HCT116 (cell line): ENCODE measurements at regions not wholly inside any gene's neighbourhood (a gene's known extent, or its start where the extent isn't known, plus 50 kb on each side); places are given as distances from the start of the nearest gene placed in this dataset.

ENCODE experiments used
- ATAC-seq: fragments of 200-7000 bp; cut with Tn5 transposase; 2 replicates; pipeline ENCODE4 v1.9.1; 2020; ENCODE audit warnings: mild to moderate bottlenecking, moderate library complexity
- BruUV-seq: library from RNA; stranded (reverse); fragments of 400-500 nt; replicated peaks from 2 replicates; lab custom pipeline; 2021; lab: Mats Ljungman, UMichigan
- CTCF ChIA-PET: fragments of 300-600 bp; sonication (Branson Sonifier 250); formaldehyde crosslinking; loops from one replicate; lab custom pipeline; 2021; ENCODE audit warnings: antibody characterized with exemption; lab: Charles Lee
- POLR2A ChIA-PET: fragments of 300-600, 350-600 bp; sonication (Branson Sonifier 250); formaldehyde crosslinking; loops from one replicate; lab custom pipeline; 2021; ENCODE audit warnings: antibody characterized with exemption; lab: Charles Lee
- RAD21 ChIA-PET, 2 experiments: fragments of 300-600 bp; sonication (Branson Sonifier 250); formaldehyde crosslinking; loops; one replicate each; lab custom pipeline; 2023; ENCODE audit warnings: low total read pairs in 2 of 2; ENCODE audit not compliant: uncharacterized antibody in 2 of 2, unreplicated experiment in 2 of 2, low non-redundant PET in 1 of 2; lab: Charles Lee
- DNase-seq: peaks from one replicate; pipeline ENCODE4 v3.0.0-alpha.2; 2010; ENCODE audit warnings: low read depth, low spot score
- H2AFZ ChIP-seq: fragments of 200-600 bp; shearing (Covaris generic), sonication (generic); 2 replicates; pipeline ENCODE4 v1.6.1; 2017; ENCODE audit warnings: low read depth, mixed run types, mixed read lengths, antibody characterized with exemption, low read length; ENCODE audit not compliant: poor library complexity, severe bottlenecking
- H3K27ac ChIP-seq: 2 replicates; pipeline ENCODE4 v1.5.1; 2012; ENCODE audit warnings: low read depth, low read length
- H3K27me3 ChIP-seq: fragments of 200-600 bp; sonication (generic); 2 replicates; pipeline ENCODE4 v1.6.1; 2016; ENCODE audit warnings: mixed run types, low read length, mixed read lengths; ENCODE audit not compliant: insufficient read depth
- H3K36me3 ChIP-seq, 2 experiments: fragments of 200-500 bp in 1 of 2; fragments of 200-600 bp in 1 of 2; sonication (Bioruptor generic) in 1 of 2; sonication (generic) in 1 of 2; 2 replicates each; pipeline versions ENCODE4 v1.5.1 to v1.6.1; 2014 to 2016; ENCODE audit warnings: low read length in 2 of 2, inconsistent platforms in 1 of 2, mixed read lengths in 1 of 2, mixed run types in 1 of 2; ENCODE audit not compliant: insufficient read depth in 2 of 2, control insufficient read depth in 1 of 2
- H3K4me1 ChIP-seq, 2 experiments: fragments of 200-600 bp in 1 of 2; sonication (generic) in 1 of 2; 2 replicates each; pipeline versions ENCODE4 v1.5.1 to v1.6.1; 2012 to 2017; ENCODE audit warnings: low read length in 2 of 2, inconsistent platforms in 1 of 2, mild to moderate bottlenecking in 1 of 2, mixed read lengths in 1 of 2, mixed run types in 1 of 2, moderate library complexity in 1 of 2; ENCODE audit not compliant: insufficient read depth in 2 of 2, control insufficient read depth in 1 of 2
- H3K4me2 ChIP-seq: fragments of 200-600 bp; sonication (generic); 2 replicates; pipeline ENCODE4 v1.6.1; 2017; ENCODE audit warnings: mixed run types, low read length, mixed read lengths
- H3K4me3 ChIP-seq, 2 experiments: fragments of 200-600 bp in 1 of 2; sonication (generic) in 1 of 2; replicated peaks in 1 of 2; 2 replicates each; pipeline ENCODE4 v1.5.1; 2011 to 2016; ENCODE audit warnings: low read length in 2 of 2, control low read depth in 1 of 2, low read depth in 1 of 2, mild to moderate bottlenecking in 1 of 2, mixed read lengths in 1 of 2, mixed run types in 1 of 2
- H3K79me2 ChIP-seq: fragments of 200-600 bp; sonication (generic); 2 replicates; pipeline ENCODE4 v1.6.1; 2017; ENCODE audit warnings: mild to moderate bottlenecking, mixed run types, low read length, moderate library complexity, mixed read lengths; ENCODE audit not compliant: insufficient read depth
- H3K9ac ChIP-seq: fragments of 200-600 bp; sonication (generic); 2 replicates; pipeline ENCODE4 v1.6.1; 2016; ENCODE audit warnings: low read length, mixed read lengths
- H3K9me2 ChIP-seq: fragments of 200-600 bp; sonication (generic), shearing (Covaris generic); 2 replicates; pipeline ENCODE4 v1.6.1; 2017; ENCODE audit warnings: mixed run types, mild to moderate bottlenecking, moderate library complexity; ENCODE audit not compliant: insufficient read depth
- H3K9me3 ChIP-seq, 2 experiments: fragments of 200-500 bp in 1 of 2; fragments of 200-600 bp in 1 of 2; sonication (Bioruptor generic) in 1 of 2; sonication (generic) in 1 of 2; 2 replicates each; pipeline ENCODE4 v1.6.1; 2014 to 2017; ENCODE audit warnings: low read length in 2 of 2, mixed read lengths in 2 of 2, inconsistent platforms in 1 of 2, low read depth in 1 of 2, mild to moderate bottlenecking in 1 of 2, mixed run types in 1 of 2, moderate library complexity in 1 of 2; ENCODE audit not compliant: control insufficient read depth in 1 of 2, insufficient read depth in 1 of 2
- H4K20me1 ChIP-seq: fragments of 200-600 bp; sonication (generic), shearing (Covaris generic); 2 replicates; pipeline ENCODE4 v1.6.1; 2017; ENCODE audit warnings: mixed run types, mild to moderate bottlenecking, moderate library complexity; ENCODE audit not compliant: insufficient read depth
- ELF1 ChIP-seq: IDR thresholded peaks from 2 replicates; pipeline ENCODE4 v1.6.1; 2012; ENCODE audit warnings: low read depth, borderline replicate concordance
- EZH2 ChIP-seq: fragments of 200-600 bp; sonication (generic); IDR thresholded peaks from 2 replicates; pipeline ENCODE4 v1.6.1; 2017; ENCODE audit warnings: antibody characterized with exemption, mixed run types
- EZH2phosphoT487 ChIP-seq: fragments of 200-600 bp; IDR thresholded peaks from 2 replicates; pipeline ENCODE4 v1.6.1; 2018; ENCODE audit warnings: antibody characterized with exemption, borderline replicate concordance
- POLR2AphosphoS5 ChIP-seq: IDR thresholded peaks from 2 replicates; pipeline ENCODE4 v1.6.1; 2011; ENCODE audit warnings: mild to moderate bottlenecking, low read depth, low read length, moderate library complexity
- RAD21 ChIP-seq: IDR thresholded peaks from 2 replicates; pipeline ENCODE4 v1.6.1; 2012; ENCODE audit warnings: low read depth, mild to moderate bottlenecking
- SIN3A ChIP-seq: IDR thresholded peaks from 2 replicates; pipeline ENCODE4 v1.6.1; 2012; ENCODE audit warnings: low read depth
- SRF ChIP-seq: IDR thresholded peaks from 2 replicates; pipeline ENCODE4 v1.6.1; 2012; ENCODE audit warnings: low read depth
- TCF7L2 ChIP-seq: IDR thresholded peaks from 2 replicates; pipeline ENCODE4 v1.7.0; 2011; ENCODE audit warnings: borderline replicate concordance, inconsistent platforms; ENCODE audit not compliant: insufficient read depth, insufficient read length; ENCODE audit errors: extremely low read depth
- YY1 ChIP-seq: IDR thresholded peaks from 2 replicates; pipeline ENCODE4 v1.6.1; 2011; ENCODE audit warnings: low read length, low read depth, moderate library complexity, mild to moderate bottlenecking; ENCODE audit not compliant: insufficient replicate concordance; ENCODE audit errors: extremely low read depth
- ZFX ChIP-seq: fragments of 450-650 bp; IDR thresholded peaks from 2 replicates; pipeline ENCODE4 v1.6.1; 2017
- ZNF274 ChIP-seq: fragments of 200-500 bp; sonication (Bioruptor generic); IDR thresholded peaks from 2 replicates; pipeline ENCODE4 v1.6.1; 2014; ENCODE audit warnings: mild to moderate bottlenecking, low read depth, low read length, inconsistent platforms
- intact Hi-C: fragments of 100-400 bp; cut with micrococcal nuclease; formaldehyde crosslinking; loops from 2 replicates; pipeline ENCODE4 v1.10.0; 2022
- TF ChIP-seq, protein P1 (sequence below): IDR thresholded peaks from 2 replicates; pipeline ENCODE4 v1.6.1; 2012; ENCODE audit warnings: low read depth
- TF ChIP-seq, protein P2 (sequence below): IDR thresholded peaks from 2 replicates; pipeline ENCODE4 v1.6.1; 2012
- TF ChIP-seq, protein P3 (sequence below), 3 experiments: fragments of 200-600 bp in 1 of 3; sonication (generic) in 1 of 3; IDR thresholded peaks in 2 of 3; conservative IDR thresholded peaks in 1 of 3; 2 replicates each; pipeline ENCODE4 v1.5.1; 2012 to 2017; ENCODE audit warnings: low read depth in 2 of 3, low read length in 2 of 3, antibody characterized with exemption in 1 of 3, borderline replicate concordance in 1 of 3, control low read depth in 1 of 3, mild to moderate bottlenecking in 1 of 3, mixed read lengths in 1 of 3, mixed run types in 1 of 3, moderate library complexity in 1 of 3; ENCODE audit not compliant: insufficient read depth in 1 of 3

DNA sequence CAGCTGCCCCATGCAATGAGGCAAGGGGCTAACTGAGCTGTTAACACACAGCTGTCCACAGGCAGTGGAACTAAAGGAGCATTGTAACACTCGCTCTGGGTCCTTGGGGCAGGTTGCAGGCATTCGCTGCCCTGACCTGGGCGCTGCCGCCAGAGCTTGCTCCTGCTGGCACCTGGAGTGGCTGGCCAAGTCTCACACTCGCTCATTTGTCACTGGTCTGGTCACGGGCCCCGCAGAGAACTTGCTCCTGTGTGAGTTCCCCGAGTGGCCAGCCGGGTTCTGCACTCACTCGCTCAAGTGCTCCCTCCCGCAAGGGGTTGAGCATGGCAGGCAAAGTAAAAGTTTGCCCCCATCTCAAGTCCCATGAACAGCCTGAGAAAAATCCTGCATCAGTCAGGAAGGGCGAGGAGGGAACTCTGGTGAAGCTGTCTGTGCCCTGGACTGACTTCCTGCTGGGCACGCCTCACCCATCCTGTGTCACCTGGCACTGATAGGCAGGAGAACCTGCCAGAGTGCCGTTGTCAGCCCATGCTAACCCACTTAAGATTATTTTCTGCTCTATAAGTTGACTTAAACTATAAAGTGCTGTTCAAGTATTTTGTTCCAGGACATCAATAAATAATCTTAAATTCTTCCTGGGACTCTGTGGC is 934.8 kb upstream of the GYPC start:
- no peak overlapping the region for H3K4me3 ChIP-seq

More for the DNA sequence above, 934.8 kb upstream of the GYPC start:
- no peak overlapping the region for H2AFZ ChIP-seq
- no peak overlapping the region for H3K27ac ChIP-seq
- no peak overlapping the region for H3K9ac ChIP-seq
- ATAC-seq (no peak), DNase-seq (no peak)
- H3K4me1 ChIP-seq, result no peaks in the 10 kb centered on the region
- no peaks in the 10 kb centered on the region for H4K20me1 ChIP-seq
- H3K4me2 ChIP-seq, result no peak overlapping the region
- RAD21 ChIA-PET, result no interaction called here
- no peaks in the 10 kb centered on the region for H3K79me2 ChIP-seq
- no peaks in the 10 kb centered on the region for H3K36me3 ChIP-seq
- TF ChIP-seq SIN3A (no peak), YY1 (no peak), EZH2 (no peak), ZFX (no peak), SRF (no peak), EZH2phosphoT487 (no peak), ZNF274 (no peak), POLR2AphosphoS5 (no peak), TCF7L2 (no peak), ELF1 (no peak), RAD21 (no peak)
- TF ChIP-seq, protein P1, sequence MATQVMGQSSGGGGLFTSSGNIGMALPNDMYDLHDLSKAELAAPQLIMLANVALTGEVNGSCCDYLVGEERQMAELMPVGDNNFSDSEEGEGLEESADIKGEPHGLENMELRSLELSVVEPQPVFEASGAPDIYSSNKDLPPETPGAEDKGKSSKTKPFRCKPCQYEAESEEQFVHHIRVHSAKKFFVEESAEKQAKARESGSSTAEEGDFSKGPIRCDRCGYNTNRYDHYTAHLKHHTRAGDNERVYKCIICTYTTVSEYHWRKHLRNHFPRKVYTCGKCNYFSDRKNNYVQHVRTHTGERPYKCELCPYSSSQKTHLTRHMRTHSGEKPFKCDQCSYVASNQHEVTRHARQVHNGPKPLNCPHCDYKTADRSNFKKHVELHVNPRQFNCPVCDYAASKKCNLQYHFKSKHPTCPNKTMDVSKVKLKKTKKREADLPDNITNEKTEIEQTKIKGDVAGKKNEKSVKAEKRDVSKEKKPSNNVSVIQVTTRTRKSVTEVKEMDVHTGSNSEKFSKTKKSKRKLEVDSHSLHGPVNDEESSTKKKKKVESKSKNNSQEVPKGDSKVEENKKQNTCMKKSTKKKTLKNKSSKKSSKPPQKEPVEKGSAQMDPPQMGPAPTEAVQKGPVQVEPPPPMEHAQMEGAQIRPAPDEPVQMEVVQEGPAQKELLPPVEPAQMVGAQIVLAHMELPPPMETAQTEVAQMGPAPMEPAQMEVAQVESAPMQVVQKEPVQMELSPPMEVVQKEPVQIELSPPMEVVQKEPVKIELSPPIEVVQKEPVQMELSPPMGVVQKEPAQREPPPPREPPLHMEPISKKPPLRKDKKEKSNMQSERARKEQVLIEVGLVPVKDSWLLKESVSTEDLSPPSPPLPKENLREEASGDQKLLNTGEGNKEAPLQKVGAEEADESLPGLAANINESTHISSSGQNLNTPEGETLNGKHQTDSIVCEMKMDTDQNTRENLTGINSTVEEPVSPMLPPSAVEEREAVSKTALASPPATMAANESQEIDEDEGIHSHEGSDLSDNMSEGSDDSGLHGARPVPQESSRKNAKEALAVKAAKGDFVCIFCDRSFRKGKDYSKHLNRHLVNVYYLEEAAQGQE, result no peak
- TF ChIP-seq, protein P2, sequence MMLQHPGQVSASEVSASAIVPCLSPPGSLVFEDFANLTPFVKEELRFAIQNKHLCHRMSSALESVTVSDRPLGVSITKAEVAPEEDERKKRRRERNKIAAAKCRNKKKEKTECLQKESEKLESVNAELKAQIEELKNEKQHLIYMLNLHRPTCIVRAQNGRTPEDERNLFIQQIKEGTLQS, result no peak
- TF ChIP-seq, protein P3, sequence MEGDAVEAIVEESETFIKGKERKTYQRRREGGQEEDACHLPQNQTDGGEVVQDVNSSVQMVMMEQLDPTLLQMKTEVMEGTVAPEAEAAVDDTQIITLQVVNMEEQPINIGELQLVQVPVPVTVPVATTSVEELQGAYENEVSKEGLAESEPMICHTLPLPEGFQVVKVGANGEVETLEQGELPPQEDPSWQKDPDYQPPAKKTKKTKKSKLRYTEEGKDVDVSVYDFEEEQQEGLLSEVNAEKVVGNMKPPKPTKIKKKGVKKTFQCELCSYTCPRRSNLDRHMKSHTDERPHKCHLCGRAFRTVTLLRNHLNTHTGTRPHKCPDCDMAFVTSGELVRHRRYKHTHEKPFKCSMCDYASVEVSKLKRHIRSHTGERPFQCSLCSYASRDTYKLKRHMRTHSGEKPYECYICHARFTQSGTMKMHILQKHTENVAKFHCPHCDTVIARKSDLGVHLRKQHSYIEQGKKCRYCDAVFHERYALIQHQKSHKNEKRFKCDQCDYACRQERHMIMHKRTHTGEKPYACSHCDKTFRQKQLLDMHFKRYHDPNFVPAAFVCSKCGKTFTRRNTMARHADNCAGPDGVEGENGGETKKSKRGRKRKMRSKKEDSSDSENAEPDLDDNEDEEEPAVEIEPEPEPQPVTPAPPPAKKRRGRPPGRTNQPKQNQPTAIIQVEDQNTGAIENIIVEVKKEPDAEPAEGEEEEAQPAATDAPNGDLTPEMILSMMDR (IDR thresholded peaks at IDR 0.05 in 2 of 3, conservative IDR thresholded peaks at IDR 0.05 in 1 of 3; ENCODE audit: borderline replicate concordance in 1 of 3, insufficient read depth in 1 of 3, low read depth in 2 of 3, low read length in 2 of 3), result no peak
- TF ChIP-seq, all 23 proteins: peak for 0
- ChIA-PET POLR2A (no interaction called here), CTCF (no interaction called here)
- Histone ChIP-seq H3K9me3 (peaks cover 12 to 34% of the 10 kb centered on the region in 2 experiments; a peak in 3 of 4 replicates), H3K9me2 (no peaks in the 10 kb centered on the region), H3K27me3 (no peaks in the 10 kb centered on the region)
- intact Hi-C loops, result no loop called here
- BruUV-seq, result no TSS peak
